NCI-H128 (cell line): ENCODE measurements at regions not wholly inside any gene's neighbourhood (a gene's known extent, or its start where the extent isn't known, plus 50 kb on each side); places are given as distances from the start of the nearest gene placed in this dataset.

ENCODE experiments used
- DNase-seq: peaks from one replicate; lab custom pipeline; 2025; ENCODE audit not compliant: unreplicated experiment; lab: John Stamatoyannopoulos, UW

DNA sequence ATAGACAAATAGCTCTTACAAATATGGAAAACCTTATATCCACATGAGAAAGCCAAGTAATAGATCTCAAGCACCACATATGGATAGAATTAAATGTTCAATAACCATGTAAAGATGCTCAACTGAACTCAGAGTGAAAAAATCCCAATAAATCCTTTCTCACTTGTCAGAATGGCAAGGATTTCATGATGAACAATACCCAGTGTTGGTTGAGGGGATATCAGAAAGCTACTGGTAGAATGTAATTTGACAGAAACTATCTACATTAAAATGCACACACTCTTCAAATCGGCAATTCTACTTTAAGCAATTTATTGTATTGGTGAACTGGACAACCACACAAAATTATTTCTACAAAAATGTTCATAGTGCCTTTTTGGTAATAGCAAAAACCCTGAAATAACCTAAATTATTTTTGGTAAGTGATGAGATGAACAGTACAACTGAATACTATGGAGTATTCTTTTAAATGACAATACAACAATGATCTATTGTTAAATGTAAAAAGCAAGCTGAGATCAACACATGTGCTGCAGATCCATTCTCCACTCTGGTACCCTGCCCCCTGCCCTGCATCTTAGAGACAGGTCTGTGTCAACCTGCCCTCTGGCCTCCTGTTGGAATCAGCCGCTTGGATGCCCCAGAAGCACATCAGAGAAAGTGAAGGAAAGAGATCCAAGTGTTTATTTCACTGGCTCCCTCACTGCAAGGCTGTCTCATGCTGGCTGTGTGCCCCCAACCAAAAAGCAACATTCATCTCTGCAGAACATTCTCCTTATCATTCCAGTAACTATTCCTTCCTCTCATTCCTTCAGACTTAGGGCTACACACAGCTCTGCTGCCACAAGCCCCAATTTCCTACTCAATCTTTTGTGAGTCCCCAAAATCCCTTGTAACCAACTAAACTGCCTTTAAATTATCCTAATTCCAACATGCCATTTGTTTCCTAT lies 442.5 kb downstream of the LRATD1 start:
- no peak for DNase-seq

DNA sequence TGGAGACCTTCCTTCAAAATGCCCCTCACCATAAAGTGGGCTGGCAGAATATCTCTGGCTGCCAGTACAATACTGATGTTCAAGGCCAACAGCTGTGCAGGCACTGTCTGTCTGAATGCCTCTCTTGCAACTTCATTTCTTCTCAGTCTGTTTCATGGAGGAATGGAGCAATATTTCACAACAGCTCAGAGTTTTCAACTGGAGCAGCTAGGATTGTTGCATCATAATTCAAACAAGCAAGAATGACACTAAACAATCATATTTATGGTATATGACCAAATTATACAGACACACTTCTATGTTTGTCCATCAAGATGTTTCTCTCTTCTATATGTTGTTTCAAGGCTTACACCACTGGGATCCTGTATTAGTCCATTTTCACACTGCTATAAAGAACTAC lies 444.2 kb downstream of the LRATD1 start:
- DNase-seq, result no peak

DNA sequence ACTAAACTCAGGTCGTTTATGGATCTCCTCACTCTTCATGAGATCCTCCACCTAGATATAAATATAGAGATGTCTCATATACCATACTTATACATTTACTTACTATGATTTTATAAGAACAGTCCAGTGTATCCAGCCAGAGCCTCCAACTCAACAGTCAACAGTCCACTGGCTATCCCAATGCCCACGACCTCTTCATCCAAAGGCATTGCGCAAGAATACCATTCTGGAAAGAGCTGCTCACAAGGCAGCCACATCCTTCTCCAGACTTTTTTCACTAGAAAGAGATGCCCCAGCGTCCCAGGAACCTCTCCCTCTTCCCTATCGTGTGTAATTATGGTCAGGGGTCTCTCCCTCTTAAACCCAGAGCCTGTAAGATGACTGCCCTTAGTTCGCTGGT lies 448.8 kb downstream of the LRATD1 start:
- DNase-seq, result no peak

DNA sequence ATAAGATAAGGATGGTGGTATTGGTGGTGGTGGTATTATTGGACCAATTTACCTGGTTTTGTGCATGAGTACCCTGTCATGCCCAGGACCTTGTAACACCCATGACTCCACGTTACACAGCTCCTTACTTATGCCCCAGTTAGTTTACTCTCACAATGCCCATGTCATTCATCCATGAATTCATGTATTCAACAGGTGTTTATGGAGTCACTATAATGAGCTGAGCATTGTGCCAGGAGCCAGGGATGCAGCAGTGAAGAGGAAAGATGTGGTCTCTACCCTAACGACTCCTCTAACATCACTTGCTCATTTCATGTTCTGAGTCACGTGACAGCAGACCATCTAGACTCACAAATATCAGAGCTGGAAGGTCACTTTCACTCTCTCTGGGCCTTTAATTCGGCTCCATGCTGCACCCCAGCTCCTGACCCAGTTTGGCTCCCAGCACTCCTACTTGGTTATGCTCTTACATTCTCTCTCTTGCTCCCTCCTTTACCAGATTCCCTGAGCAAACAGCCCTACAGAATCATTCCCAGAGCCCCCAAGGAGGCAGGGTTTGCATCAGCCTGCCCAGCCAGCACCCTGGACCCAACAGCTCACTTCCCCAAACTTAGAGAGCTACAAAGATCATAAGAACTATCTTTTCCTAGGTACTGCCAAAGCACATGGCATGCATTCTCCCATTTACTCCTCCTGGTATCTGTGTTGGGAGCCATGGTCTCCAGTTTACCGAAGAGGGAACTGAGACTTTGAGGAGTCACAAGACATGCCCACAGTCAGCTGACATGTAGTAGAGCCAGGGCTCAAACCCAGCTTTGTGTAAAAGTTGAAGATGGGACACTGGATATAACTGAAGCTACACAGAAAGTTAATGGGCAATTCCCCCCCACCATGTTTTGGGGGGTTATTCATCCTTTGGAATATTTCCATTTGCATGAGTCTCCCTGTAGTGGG lies 449.9 kb downstream of the LRATD1 start:
- DNase-seq, result no peak

DNA sequence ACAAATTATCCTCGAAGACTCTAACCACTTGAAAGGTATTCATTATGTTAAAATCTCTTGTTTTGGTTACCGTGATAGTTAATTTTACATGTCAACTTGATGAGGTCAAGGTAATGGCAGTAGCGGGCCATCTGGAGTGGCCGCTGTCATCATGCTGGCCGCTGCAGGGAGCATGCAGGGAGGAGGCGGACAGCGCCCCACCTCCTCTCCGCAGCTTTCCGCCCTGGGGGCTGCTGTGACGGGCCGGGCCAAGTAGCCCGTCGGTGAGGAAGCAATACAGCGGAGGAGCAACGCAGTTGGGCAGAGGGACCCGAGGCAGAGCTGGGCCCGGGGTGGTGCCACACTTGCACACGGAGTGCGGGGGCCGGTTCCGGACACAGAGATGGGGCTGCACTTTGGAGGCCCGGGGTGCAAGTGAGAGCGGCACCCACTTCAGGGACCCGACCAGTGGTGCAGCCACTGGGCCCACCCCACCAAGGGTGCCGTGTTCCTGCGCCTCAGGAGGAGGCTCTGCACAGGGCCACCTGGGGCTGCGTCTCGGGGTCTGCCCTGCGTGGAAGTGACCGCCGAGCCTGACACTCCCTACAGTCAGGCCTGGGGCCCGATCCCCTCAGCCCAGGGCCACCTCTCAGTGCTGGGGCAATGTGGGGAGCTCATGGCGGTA lies 452.4 kb downstream of the LRATD1 start:
- no peak for DNase-seq

DNA sequence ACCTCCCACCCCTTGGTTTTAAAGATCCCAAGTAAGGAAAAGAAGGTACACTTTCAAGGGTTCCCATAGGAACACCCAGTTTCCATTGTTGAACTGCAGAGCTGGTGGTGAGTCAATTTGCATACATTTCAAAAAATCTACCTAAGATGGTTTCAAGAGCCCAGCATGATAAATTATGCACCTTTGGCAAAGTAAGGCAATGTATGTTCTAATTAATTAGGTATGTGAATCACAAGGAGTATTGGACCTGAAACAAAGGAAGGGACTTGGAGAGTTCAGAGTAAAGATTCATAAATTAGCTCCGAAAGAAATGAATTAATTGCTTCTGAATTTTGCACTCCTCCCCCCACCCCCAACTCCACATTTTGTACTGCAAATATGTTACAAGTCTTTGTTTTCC lies 459.7 kb downstream of the LRATD1 start:
- no peak for DNase-seq

DNA sequence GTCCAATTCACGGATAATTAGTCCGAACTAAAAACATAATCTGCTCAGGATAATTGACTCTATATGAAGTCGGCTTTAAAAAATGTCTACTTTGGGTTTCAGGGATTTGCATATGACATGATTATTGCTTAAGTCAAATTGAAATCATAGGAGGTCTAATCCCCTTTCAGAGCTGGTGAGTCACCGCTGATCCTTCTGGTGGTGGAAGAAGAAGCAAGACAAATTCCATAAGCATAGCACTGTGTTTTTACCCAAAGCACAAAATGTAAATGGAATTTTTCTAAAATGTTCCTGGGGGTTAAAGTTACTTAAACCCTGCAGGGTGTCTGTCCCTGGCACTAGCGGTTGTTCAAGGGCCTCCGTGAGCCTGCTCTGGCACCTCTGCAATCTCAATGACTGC lies 460.2 kb downstream of the LRATD1 start:
- DNase-seq, result no peak

DNA sequence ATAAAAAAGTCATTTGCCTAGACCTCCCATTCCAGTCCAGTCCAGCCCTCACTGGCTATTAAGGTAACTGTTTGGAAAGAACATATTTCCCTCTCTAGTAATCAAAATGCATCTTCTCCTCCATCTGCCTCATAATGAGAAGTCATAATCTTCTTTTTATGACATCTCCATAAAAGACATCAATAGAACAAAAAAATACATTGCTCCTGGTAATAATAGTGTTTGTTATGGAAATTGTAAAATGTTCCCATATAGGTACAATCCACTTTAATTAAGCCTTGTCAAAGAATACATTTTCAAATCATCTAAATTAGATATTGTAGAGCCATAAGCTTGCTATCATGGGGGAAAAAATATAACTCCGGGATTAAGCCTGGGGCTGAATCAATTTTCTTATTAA lies 461.6 kb downstream of the LRATD1 start:
- DNase-seq, result no peak

DNA sequence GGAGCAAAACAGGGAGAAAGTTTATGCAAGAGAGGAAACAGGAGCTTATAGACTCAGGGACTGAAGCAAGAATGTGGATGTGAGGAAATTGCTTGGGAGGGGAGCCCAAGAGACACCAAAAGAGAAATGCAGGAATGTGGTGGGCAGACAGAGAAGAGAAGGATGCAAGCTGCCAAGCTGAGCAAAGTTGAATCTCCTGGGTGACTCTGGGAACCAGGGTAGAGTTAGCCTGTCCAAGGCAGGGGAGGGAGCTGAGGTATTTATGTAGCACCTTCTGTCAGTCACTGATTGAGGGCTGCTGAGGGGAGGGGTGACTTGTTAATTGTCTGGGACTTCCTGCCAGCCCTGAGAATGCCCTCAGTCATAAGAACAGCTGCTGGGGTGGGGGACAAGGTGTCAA lies 464.3 kb downstream of the NBAS start:
- DNase-seq, result no peak

DNA sequence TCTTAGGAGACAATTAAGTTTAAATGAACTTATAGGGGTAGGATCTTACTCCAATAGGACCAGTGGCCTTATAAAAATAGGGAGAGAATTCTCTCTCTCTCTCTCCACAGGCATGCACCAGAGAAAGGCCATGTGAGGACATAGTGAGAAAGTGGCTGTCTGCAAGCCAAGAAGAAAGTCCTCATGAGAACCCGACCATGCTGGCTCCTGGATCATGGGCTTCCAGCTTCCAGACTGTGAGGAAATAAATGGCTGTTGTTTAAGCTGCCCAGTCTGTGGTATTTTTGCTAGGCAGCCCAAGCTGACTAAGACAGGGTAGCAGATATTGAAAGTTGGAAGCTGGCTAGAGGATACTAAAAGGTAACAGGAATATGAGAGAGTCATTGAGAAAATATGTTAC lies 454.0 kb downstream of the NBAS start:
- no peak for DNase-seq

DNA sequence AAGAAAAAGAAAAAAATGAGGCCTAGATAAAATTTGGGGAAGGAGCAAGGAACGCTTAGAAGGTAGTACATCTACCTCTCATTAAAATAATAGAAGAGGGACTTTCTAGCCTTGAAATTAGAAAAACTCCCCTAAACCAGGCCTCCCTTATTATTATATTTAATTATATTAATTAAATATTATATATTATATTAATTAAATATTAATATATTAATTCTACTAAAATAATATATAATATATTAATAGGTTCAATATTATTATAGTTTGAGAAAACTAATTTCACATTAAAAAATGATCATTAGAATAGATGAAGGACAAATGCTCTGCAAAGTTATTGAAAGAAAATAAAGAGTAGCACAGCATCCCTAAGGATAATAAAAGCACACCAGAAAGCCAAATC lies 449.4 kb downstream of the NBAS start:
- no peak for DNase-seq

DNA sequence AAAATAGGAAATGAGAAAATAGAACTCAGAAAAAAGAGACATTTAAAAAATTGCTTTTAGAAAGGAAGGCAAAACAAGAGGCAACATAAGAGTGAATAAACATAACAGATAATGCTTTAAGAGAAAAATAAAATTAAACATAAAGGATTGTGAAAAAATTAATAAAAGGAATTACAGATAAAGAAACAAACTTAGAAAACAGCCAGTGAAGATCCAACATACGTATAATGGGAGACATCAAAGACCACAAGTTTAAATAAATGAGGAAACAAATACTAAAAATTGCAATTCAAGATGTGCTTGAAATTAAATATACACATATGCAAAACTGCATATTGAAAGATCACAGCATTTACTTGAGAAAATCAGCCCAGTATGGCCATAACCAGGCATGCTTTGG lies 448.9 kb downstream of the NBAS start:
- no peak for DNase-seq

DNA sequence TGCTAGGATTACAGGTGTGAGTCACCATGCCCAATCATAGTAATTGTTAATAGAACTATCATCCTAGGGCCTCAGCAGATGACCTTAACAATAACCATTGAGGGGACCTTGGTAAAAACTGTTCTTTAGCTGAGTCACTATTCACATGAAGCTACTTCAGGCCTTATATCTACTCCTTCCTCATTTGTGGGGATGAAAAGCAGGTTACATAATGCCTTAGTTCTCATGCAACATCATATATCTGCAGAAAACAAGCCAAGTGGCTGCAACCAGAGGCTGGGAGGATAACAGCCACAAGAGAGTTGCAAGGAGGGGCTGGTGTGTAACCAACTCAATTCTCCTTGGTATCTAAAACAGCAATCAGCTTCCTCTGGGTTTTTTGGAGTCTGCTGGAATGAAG lies 445.4 kb downstream of the NBAS start:
- no peak for DNase-seq

DNA sequence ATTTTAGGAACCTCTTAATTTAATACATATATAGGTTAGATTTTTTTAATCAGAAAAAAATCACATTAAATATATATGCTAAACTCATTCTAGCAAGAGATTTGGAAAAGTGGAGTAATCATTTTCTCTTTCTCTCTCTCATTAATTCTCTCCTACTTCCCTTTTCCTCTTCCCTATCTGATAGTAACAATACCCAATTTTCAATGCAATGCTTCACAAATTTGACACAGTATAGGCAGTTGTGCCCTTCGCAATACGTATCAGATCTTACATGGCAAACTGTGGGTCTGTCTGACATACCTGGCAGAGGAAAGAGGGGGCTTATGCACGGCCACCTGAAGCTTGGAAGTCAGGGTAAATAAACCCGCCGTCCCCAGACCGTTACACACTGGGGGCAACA lies 444.3 kb downstream of the NBAS start:
- DNase-seq, result no peak
